ENCODE measurements at regions not wholly inside any gene's neighbourhood (a gene's known extent, or its start where the extent isn't known, plus 50 kb on each side); places are given as distances from the start of the nearest gene placed in this dataset.

DNA sequence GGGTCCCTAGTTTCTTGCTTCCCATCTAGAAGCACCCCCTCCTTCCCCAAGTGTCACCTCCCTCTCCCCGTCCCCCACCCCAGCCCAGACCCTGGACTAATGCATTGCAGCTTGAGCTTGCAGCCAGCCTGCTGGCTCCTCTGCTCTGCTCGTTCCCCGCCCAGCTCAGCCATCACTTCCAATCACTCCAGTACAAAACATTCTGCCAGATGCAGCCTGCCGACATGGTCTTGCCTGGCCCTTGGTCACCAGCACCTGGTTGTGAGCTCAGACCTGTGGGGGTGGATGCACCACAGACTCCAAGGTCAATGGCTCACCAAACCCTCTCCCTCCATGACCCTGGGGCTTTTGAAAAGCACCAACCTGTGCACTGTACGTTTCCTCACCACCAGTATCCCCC is 172.9 kb upstream of the SMIM23 start:
- TF ChIP-seq EZH2 (IDR thresholded peaks at IDR 0.05; ENCODE audit: insufficient read depth, poor library complexity, severe bottlenecking): no peak
- TF ChIP-seq EZH2phosphoT487 (IDR thresholded peaks at IDR 0.05; ENCODE audit: insufficient read depth, low read depth): no peak

Data from GM23248 (cell line).